ENCODE measurements at regions not wholly inside any gene's neighbourhood (a gene's known extent, or its start where the extent isn't known, plus 50 kb on each side); places are given as distances from the start of the nearest gene placed in this dataset.

DNA sequence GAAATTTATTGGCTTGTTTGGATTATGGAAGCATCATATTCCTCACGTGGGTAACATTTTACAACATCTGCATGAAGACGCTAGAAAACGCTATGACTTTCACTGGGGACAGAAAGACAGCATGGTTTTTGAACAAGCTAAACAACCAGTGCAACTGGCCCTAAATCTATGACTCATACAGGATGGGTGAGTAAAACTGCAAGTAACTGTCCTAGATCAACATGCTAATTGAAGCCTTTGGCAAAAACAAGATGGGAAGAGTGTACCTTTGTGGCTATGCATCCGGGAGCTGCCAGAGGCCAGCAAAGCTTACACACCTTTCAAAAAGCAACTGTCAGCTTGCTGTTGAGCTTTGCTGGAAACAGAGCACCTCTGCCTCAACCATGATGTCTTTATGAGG lies 1096.0 kb upstream of the DDX18 start:
- no peak for TF ChIP-seq CTCF (IDR thresholded peaks at IDR 0.05)
- TF ChIP-seq POLR2A (IDR thresholded peaks at IDR 0.05): no peak
